H9 (cell line): ENCODE measurements at regions not wholly inside any gene's neighbourhood (a gene's known extent, or its start where the extent isn't known, plus 50 kb on each side); places are given as distances from the start of the nearest gene placed in this dataset.

Experiments
- DNase-seq: peaks from one replicate; pipeline ENCODE4 v3.0.0-alpha.2; 2017
- H2AFZ ChIP-seq: one replicate; pipeline ENCODE4 v1.6.1; 2013; ENCODE audit warnings: mild to moderate bottlenecking, low read length, control low read depth, moderate library complexity
- H2AK5ac ChIP-seq: 2 replicates; pipeline ENCODE4 v1.6.1; 2013; ENCODE audit warnings: low read length, control low read depth, mixed read lengths; ENCODE audit not compliant: insufficient read length
- H2BK120ac ChIP-seq: one replicate; pipeline ENCODE4 v1.6.1; 2013; ENCODE audit warnings: low read depth, mild to moderate bottlenecking, low read length, control low read depth, inconsistent platforms; ENCODE audit not compliant: poor library complexity, severe bottlenecking
- H2BK12ac ChIP-seq: 2 replicates; pipeline ENCODE4 v1.6.1; 2013; ENCODE audit warnings: low read length, control low read depth, mixed read lengths, low read depth; ENCODE audit not compliant: insufficient read length
- H2BK15ac ChIP-seq: 2 replicates; pipeline ENCODE4 v1.6.1; 2013; ENCODE audit warnings: low read depth, low read length, control low read depth
- H2BK20ac ChIP-seq: one replicate; pipeline ENCODE4 v1.6.1; 2013; ENCODE audit warnings: low read depth, mild to moderate bottlenecking, low read length, control low read depth, inconsistent platforms; ENCODE audit not compliant: poor library complexity, severe bottlenecking
- H2BK5ac ChIP-seq: 2 replicates; pipeline ENCODE4 v1.6.1; 2013; ENCODE audit warnings: low read length, control low read depth, mixed read lengths; ENCODE audit not compliant: insufficient read length
- H3K14ac ChIP-seq: 2 replicates; pipeline ENCODE4 v1.6.1; 2013; ENCODE audit warnings: low read length, control low read depth; ENCODE audit not compliant: insufficient read depth
- H3K18ac ChIP-seq: 2 replicates; pipeline ENCODE4 v1.6.1; 2013; ENCODE audit warnings: low read depth, mild to moderate bottlenecking, mixed read lengths, low read length, control low read depth; ENCODE audit not compliant: insufficient read length
- H3K23ac ChIP-seq: 2 replicates; pipeline ENCODE4 v1.6.1; 2013; ENCODE audit warnings: low read length, control low read depth, mixed read lengths, low read depth; ENCODE audit not compliant: insufficient read length
- H3K23me2 ChIP-seq: 2 replicates; pipeline ENCODE4 v1.6.1; 2013; ENCODE audit warnings: low read depth, mild to moderate bottlenecking, mixed read lengths, low read length, control low read depth; ENCODE audit not compliant: insufficient read length, poor library complexity, severe bottlenecking
- H3K27ac ChIP-seq: 2 replicates; pipeline ENCODE4 v1.5.1; 2013; ENCODE audit warnings: low read length, control low read depth, mixed read lengths, low read depth; ENCODE audit not compliant: insufficient read length
- H3K27me3 ChIP-seq: 2 replicates; pipeline ENCODE4 v1.6.1; 2013; ENCODE audit warnings: low read length, control low read depth, inconsistent platforms; ENCODE audit not compliant: insufficient read depth
- H3K4ac ChIP-seq: 2 replicates; pipeline ENCODE4 v1.6.1; 2013; ENCODE audit warnings: low read depth, mild to moderate bottlenecking, control low read depth, inconsistent platforms, low read length, moderate library complexity
- H3K4me1 ChIP-seq: 2 replicates; pipeline ENCODE4 v1.6.1; 2013; ENCODE audit warnings: low read length, control low read depth, inconsistent platforms; ENCODE audit not compliant: insufficient read depth
- H3K4me2 ChIP-seq: 2 replicates; pipeline ENCODE4 v1.6.1; 2013; ENCODE audit warnings: low read length, control low read depth, mixed read lengths; ENCODE audit not compliant: insufficient read length, insufficient read depth
- H3K56ac ChIP-seq: 2 replicates; pipeline ENCODE4 v1.6.1; 2013; ENCODE audit warnings: low read depth, mild to moderate bottlenecking, mixed read lengths, low read length, control low read depth; ENCODE audit not compliant: insufficient read length
- H3K79me1 ChIP-seq: 2 replicates; pipeline ENCODE4 v1.6.1; 2013; ENCODE audit warnings: low read depth, mild to moderate bottlenecking, moderate library complexity, low read length, control low read depth, inconsistent platforms; ENCODE audit not compliant: insufficient read depth, poor library complexity, severe bottlenecking
- H3K79me2 ChIP-seq: 2 replicates; pipeline ENCODE4 v1.6.1; 2013; ENCODE audit warnings: low read length, control low read depth, inconsistent platforms; ENCODE audit not compliant: insufficient read depth
- H3K9ac ChIP-seq: 2 replicates; pipeline ENCODE4 v1.6.1; 2013; ENCODE audit warnings: low read length, control low read depth, mixed read lengths; ENCODE audit not compliant: insufficient read length; ENCODE audit errors: extremely low read depth
- H3K9me3 ChIP-seq: one replicate; pipeline ENCODE4 v1.6.1; 2013; ENCODE audit warnings: low read depth, low read length, inconsistent platforms; ENCODE audit not compliant: control insufficient read depth
- H3T11ph ChIP-seq: one replicate; pipeline ENCODE4 v1.6.1; 2013; ENCODE audit warnings: mild to moderate bottlenecking, low read length, control low read depth, inconsistent platforms
- H4K20me1 ChIP-seq: one replicate; pipeline ENCODE4 v1.6.1; 2013; ENCODE audit not compliant: control insufficient read depth, insufficient read length, insufficient read depth
- H4K5ac ChIP-seq: 2 replicates; pipeline ENCODE4 v1.6.1; 2013; ENCODE audit warnings: low read depth, mild to moderate bottlenecking, mixed read lengths, low read length, control low read depth; ENCODE audit not compliant: insufficient read length
- H4K8ac ChIP-seq: replicated peaks from 2 replicates; pipeline ENCODE4 v1.6.1; 2013; ENCODE audit warnings: low read length, control low read depth, mixed read lengths, low read depth; ENCODE audit not compliant: insufficient read length
- H4K91ac ChIP-seq: 2 replicates; pipeline ENCODE4 v1.6.1; 2013; ENCODE audit warnings: low read depth, mild to moderate bottlenecking, moderate library complexity, mixed read lengths, low read length, control low read depth; ENCODE audit not compliant: insufficient read length
- H3K27ac Mint-ChIP-seq, 3 experiments: 2 replicates in 2 of 3; 3 replicates in 1 of 3; pipeline ENCODE4 v1.8.0; 2020 to 2021; ENCODE audit warnings: mixed read lengths in 3 of 3, mild to moderate bottlenecking in 1 of 3, moderate library complexity in 1 of 3
- H3K27me3 Mint-ChIP-seq: 2 replicates; pipeline ENCODE4 v1.8.0; 2021; ENCODE audit warnings: low read depth, mild to moderate bottlenecking, moderate library complexity, mixed read lengths
- H3K36me3 Mint-ChIP-seq, 3 experiments: 2 replicates in 2 of 3; 3 replicates in 1 of 3; pipeline ENCODE4 v1.8.0; 2020 to 2021; ENCODE audit warnings: low read depth in 3 of 3, mixed read lengths in 3 of 3; ENCODE audit not compliant: insufficient read depth in 1 of 3
- H3K4me1 Mint-ChIP-seq, 2 experiments: 2 replicates each; pipeline ENCODE4 v1.8.0; 2020; ENCODE audit warnings: mixed read lengths in 2 of 2
- H3K4me3 Mint-ChIP-seq, 2 experiments: 2 replicates in 1 of 2; 3 replicates in 1 of 2; pipeline ENCODE4 v1.8.0; 2020 to 2021; ENCODE audit warnings: mild to moderate bottlenecking in 2 of 2, mixed read lengths in 2 of 2, moderate library complexity in 1 of 2
- H3K9me3 Mint-ChIP-seq, 2 experiments: 2 replicates in 1 of 2; 3 replicates in 1 of 2; pipeline ENCODE4 v1.8.0; 2020; ENCODE audit warnings: mild to moderate bottlenecking in 2 of 2, mixed read lengths in 2 of 2, moderate library complexity in 1 of 2
- CTCF ChIP-seq: fragments of 200-600 bp; sonication (generic); conservative IDR thresholded peaks from 3 replicates; pipeline ENCODE4 v1.8.0; 2021; ENCODE audit warnings: antibody characterized with exemption, mild to moderate bottlenecking
- WGBS: extraction: QIAGEN DNeasy Blood & Tissue Kit; methylation state at CpG from one replicate; pipeline ENCODE4 v1.1.7; 2013; ENCODE audit warnings: missing lambda C conversion rate, low lambda C conversion rate, mixed read lengths; ENCODE audit not compliant: insufficient read length; ENCODE audit errors: extremely low coverage; 5-methylcytosine and 5-hydroxymethylcytosine counted together

- no peak for TF ChIP-seq CTCF
- no peak overlapping the region for H3K4me3 Mint-ChIP-seq
- WGBS = no CpG with 5 or more reads among the region's 12 CpGs
- Histone ChIP-seq H3K23me2 (no peaks in the 10 kb centered on the region), H4K8ac (no peak overlapping the region), H3K79me2 (no peaks in the 10 kb centered on the region), H2AFZ (no peak overlapping the region), H3K9ac (no peak overlapping the region), H2BK120ac (no peak overlapping the region), H3K27ac (no peak overlapping the region), H3K4me2 (no peak overlapping the region), H2BK20ac (no peak overlapping the region), H2BK5ac (no peak overlapping the region), H2BK12ac (no peak overlapping the region), H3K23ac (no peak overlapping the region), H4K5ac (no peak overlapping the region), H3K14ac (no peak overlapping the region; the same call in 1 of the 2 replicates), H4K91ac (no peak overlapping the region), H3T11ph (no peak overlapping the region), H2AK5ac (no peak overlapping the region), H3K4ac (no peak overlapping the region), H3K56ac (no peak overlapping the region), H3K9me3 (no peaks in the 10 kb centered on the region), H3K27me3 (no peaks in the 10 kb centered on the region), H3K79me1 (no peaks in the 10 kb centered on the region), H2BK15ac (no peak overlapping the region), H3K18ac (no peak overlapping the region), H3K4me1 (no peaks in the 10 kb centered on the region), H4K20me1 (no peaks in the 10 kb centered on the region)
- H3K27me3 Mint-ChIP-seq = peaks cover 3% of the 10 kb centered on the region
- 0 out of 4 replicates have a peak, but pooled peaks cover 0 to 2% of the 10 kb centered on the region in 2 experiments for H3K4me1 Mint-ChIP-seq
- no peak overlapping the region for H3K27ac Mint-ChIP-seq
- no peak for DNase-seq
- H3K9me3 Mint-ChIP-seq = 0 out of 5 replicates have a peak, but pooled peaks cover 0 to 2% of the 10 kb centered on the region in 2 experiments
- H3K36me3 Mint-ChIP-seq = no peaks in the 10 kb centered on the region; a peak in 1 of 7 replicates
Measured at GRCh38 chr9:135279385-135279784, 191.9 kb downstream of the OLFM1 start.
